Parathyroid adenoma (tissue), 2 donors: ENCODE measurements at regions not wholly inside any gene's neighbourhood (a gene's known extent, or its start where the extent isn't known, plus 50 kb on each side); places are given as distances from the start of the nearest gene placed in this dataset.

Source experiments
- H2AFZ ChIP-seq: fragments of 300-600 bp; sonication (generic); one replicate; pipeline ENCODE4 v1.7.0; 2017; ENCODE audit warnings: antibody characterized with exemption, mild to moderate bottlenecking
- H3K27ac ChIP-seq: fragments of 300-600 bp; sonication (generic); one replicate; pipeline ENCODE4 v1.7.0; 2017
- H3K27me3 ChIP-seq: fragments of 300-600 bp; sonication (generic); one replicate; pipeline ENCODE4 v1.7.0; 2017; ENCODE audit warnings: low read length; ENCODE audit not compliant: control insufficient read depth, insufficient read depth
- H3K36me3 ChIP-seq: fragments of 300-600 bp; sonication (generic); one replicate; pipeline ENCODE4 v1.7.0; 2017; ENCODE audit warnings: low read length; ENCODE audit not compliant: control insufficient read depth, insufficient read depth
- H3K4me1 ChIP-seq: fragments of 300-600 bp; sonication (generic); one replicate; pipeline ENCODE4 v1.7.0; 2017; ENCODE audit warnings: control low read depth
- H3K4me2 ChIP-seq: fragments of 300-600 bp; sonication (generic); one replicate; pipeline ENCODE4 v1.7.0; 2017; ENCODE audit warnings: low read length
- H3K4me3 ChIP-seq: fragments of 300-600 bp; sonication (generic); one replicate; pipeline ENCODE4 v1.7.0; 2017; ENCODE audit warnings: low read depth, low read length
- H3K79me2 ChIP-seq: fragments of 300-600 bp; sonication (generic); one replicate; pipeline ENCODE4 v1.7.0; 2017; ENCODE audit warnings: control low read depth
- H3K9ac ChIP-seq: fragments of 300-600 bp; sonication (generic); one replicate; pipeline ENCODE4 v1.7.0; 2017; ENCODE audit warnings: mild to moderate bottlenecking
- H3K9me3 ChIP-seq: fragments of 300-600 bp; sonication (generic); one replicate; pipeline ENCODE4 v1.7.0; 2017; ENCODE audit warnings: low read length; ENCODE audit not compliant: control insufficient read depth
- CTCF ChIP-seq: fragments of 300-600 bp; sonication (generic); IDR thresholded peaks from one replicate; pipeline ENCODE4 v1.7.0; 2017; ENCODE audit warnings: antibody characterized with exemption, mild to moderate bottlenecking
- donor health status: primary hyperparathyroidism.

GRCh38 chr21:31609081-31609480, 50.4 kb upstream of the SOD1 start:
- Histone ChIP-seq H3K36me3 (no peaks in the 10 kb centered on the region), H3K9ac (no peak overlapping the region), H3K27me3 (no peaks in the 10 kb centered on the region), H3K9me3 (no peaks in the 10 kb centered on the region), H3K4me3 (no peak overlapping the region), H3K4me1 (no peaks in the 10 kb centered on the region), H3K79me2 (no peaks in the 10 kb centered on the region), H3K27ac (no peak overlapping the region), H3K4me2 (no peak overlapping the region), H2AFZ (no peak overlapping the region)
- no peak for TF ChIP-seq CTCF

- Histone ChIP-seq H3K4me3 (no peak overlapping the region), H3K4me1 (no peaks in the 10 kb centered on the region), H3K9me3 (no peaks in the 10 kb centered on the region), H3K79me2 (no peaks in the 10 kb centered on the region), H2AFZ (no peak overlapping the region), H3K4me2 (no peak overlapping the region), H3K27ac (no peak overlapping the region), H3K9ac (no peak overlapping the region), H3K27me3 (no peaks in the 10 kb centered on the region), H3K36me3 (no peaks in the 10 kb centered on the region)
- TF ChIP-seq CTCF, result no peak
These were observed 51.7 kb upstream of the SOD1 start for GRCh38 chr21:31607791-31608190.

GRCh38 chr21:31606081-31606874, 53.2 kb upstream of the SOD1 start:
- Histone ChIP-seq H3K9ac (no peak overlapping the region), H3K4me2 (no peak overlapping the region), H3K27ac (no peak overlapping the region), H3K4me1 (no peaks in the 10 kb centered on the region), H3K27me3 (no peaks in the 10 kb centered on the region), H3K4me3 (no peak overlapping the region), H3K9me3 (no peaks in the 10 kb centered on the region), H3K79me2 (no peaks in the 10 kb centered on the region), H2AFZ (no peak overlapping the region), H3K36me3 (no peaks in the 10 kb centered on the region)
- TF ChIP-seq CTCF, result no peak

- Histone ChIP-seq H3K4me1 (no peaks in the 10 kb centered on the region), H3K27ac (no peak overlapping the region), H3K9ac (no peak overlapping the region), H3K36me3 (no peaks in the 10 kb centered on the region), H3K9me3 (no peaks in the 10 kb centered on the region), H3K4me2 (no peak overlapping the region), H3K79me2 (no peaks in the 10 kb centered on the region), H2AFZ (no peak overlapping the region), H3K4me3 (no peak overlapping the region), H3K27me3 (no peaks in the 10 kb centered on the region)
- TF ChIP-seq CTCF, result peak; percentile 62
These were observed 54.8 kb upstream of the SOD1 start for GRCh38 chr21:31604591-31605190.

- Histone ChIP-seq H3K36me3 (no peaks in the 10 kb centered on the region), H3K79me2 (no peaks in the 10 kb centered on the region), H3K9ac (no peak overlapping the region), H3K4me3 (no peak overlapping the region), H2AFZ (no peak overlapping the region), H3K9me3 (no peaks in the 10 kb centered on the region), H3K4me1 (no peaks in the 10 kb centered on the region), H3K27ac (no peak overlapping the region), H3K27me3 (no peaks in the 10 kb centered on the region), H3K4me2 (no peak overlapping the region)
- TF ChIP-seq CTCF, result no peak
These were observed 59.9 kb upstream of the SOD1 start for GRCh38 chr21:31599563-31599962.
